BE2C (cell line): ENCODE measurements at regions not wholly inside any gene's neighbourhood (a gene's known extent, or its start where the extent isn't known, plus 50 kb on each side); places are given as distances from the start of the nearest gene placed in this dataset.
"Not testable (repeated sequence)": the region's sequence is repeated elsewhere in the genome, so short reads cannot be mapped to it uniquely, and the experiment has no call there.

Source experiments
- DNase-seq: peaks from one replicate; pipeline ENCODE4 v3.0.0-alpha.2; 2020
- H3K27me3 ChIP-seq: fragments of 250-450 bp; sonication (Bioruptor Pico); 2 replicates; pipeline ENCODE4 v1.5.1; 2020; ENCODE audit warnings: mild to moderate bottlenecking
- H3K36me3 ChIP-seq: fragments of 250-450 bp; sonication (Bioruptor Pico); 2 replicates; pipeline ENCODE4 v1.5.1; 2020; ENCODE audit warnings: mild to moderate bottlenecking
- H3K4me1 ChIP-seq: fragments of 250-450 bp; sonication (Bioruptor Pico); 2 replicates; pipeline ENCODE4 v1.5.1; 2020
- H3K4me3 ChIP-seq: 2 replicates; pipeline ENCODE4 v1.5.1; 2011; ENCODE audit warnings: low read depth, low read length
- H3K9me3 ChIP-seq: fragments of 250-450 bp; sonication (Bioruptor Pico); 2 replicates; pipeline ENCODE4 v1.5.1; 2020
- TF ChIP-seq, protein P1 (sequence below): IDR thresholded peaks from 2 replicates; pipeline ENCODE4 v1.5.1; 2012; ENCODE audit warnings: mild to moderate bottlenecking, low read depth, low read length

- no peak for DNase-seq
- H3K9me3 ChIP-seq, result no peaks in the 10 kb centered on the region
- H3K4me1 ChIP-seq, result no peaks in the 10 kb centered on the region
- H3K27me3 ChIP-seq, result no peaks in the 10 kb centered on the region
- no peaks in the 10 kb centered on the region for H3K36me3 ChIP-seq
- no peak overlapping the region for H3K4me3 ChIP-seq
- TF ChIP-seq, protein P1, sequence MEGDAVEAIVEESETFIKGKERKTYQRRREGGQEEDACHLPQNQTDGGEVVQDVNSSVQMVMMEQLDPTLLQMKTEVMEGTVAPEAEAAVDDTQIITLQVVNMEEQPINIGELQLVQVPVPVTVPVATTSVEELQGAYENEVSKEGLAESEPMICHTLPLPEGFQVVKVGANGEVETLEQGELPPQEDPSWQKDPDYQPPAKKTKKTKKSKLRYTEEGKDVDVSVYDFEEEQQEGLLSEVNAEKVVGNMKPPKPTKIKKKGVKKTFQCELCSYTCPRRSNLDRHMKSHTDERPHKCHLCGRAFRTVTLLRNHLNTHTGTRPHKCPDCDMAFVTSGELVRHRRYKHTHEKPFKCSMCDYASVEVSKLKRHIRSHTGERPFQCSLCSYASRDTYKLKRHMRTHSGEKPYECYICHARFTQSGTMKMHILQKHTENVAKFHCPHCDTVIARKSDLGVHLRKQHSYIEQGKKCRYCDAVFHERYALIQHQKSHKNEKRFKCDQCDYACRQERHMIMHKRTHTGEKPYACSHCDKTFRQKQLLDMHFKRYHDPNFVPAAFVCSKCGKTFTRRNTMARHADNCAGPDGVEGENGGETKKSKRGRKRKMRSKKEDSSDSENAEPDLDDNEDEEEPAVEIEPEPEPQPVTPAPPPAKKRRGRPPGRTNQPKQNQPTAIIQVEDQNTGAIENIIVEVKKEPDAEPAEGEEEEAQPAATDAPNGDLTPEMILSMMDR, result no peak
Measured at GRCh38 chr11:116345575-116345974, 427.2 kb downstream of the BUD13 start.

DNA sequence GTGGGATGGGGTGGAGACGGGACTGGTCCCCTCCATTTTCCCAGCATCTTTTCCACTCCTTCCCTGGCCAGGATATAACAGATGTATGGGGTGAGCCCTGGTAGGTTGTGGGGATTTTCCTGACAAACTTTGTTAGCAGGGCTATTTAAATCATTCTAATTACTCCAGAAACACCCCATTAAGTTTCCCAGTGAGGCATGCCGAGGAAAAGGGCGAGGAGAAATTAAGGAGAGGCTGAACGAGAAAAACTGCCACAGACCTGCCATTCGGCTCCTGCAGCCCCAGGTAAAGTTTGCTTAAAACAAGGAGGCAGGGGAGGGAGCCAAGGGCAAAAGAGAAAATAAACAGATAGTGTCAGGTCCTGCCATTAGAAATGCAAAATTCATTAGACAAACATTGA is 428.2 kb downstream of the BUD13 start:
- Histone ChIP-seq H3K27me3 (no peaks in the 10 kb centered on the region), H3K9me3 (no peaks in the 10 kb centered on the region), H3K36me3 (no peaks in the 10 kb centered on the region), H3K4me3 (no peak overlapping the region), H3K4me1 (no peaks in the 10 kb centered on the region)
- no peak for DNase-seq
- TF ChIP-seq, protein P1, result no peak

GRCh38 chr11:116343270-116343669 is 429.5 kb downstream of the BUD13 start:
- TF ChIP-seq, protein P1, result no peak
- no peaks in the 10 kb centered on the region for H3K9me3 ChIP-seq
- no peak for DNase-seq
- no peaks in the 10 kb centered on the region for H3K27me3 ChIP-seq
- H3K4me1 ChIP-seq, result no peaks in the 10 kb centered on the region
- no peak overlapping the region for H3K4me3 ChIP-seq
- no peaks in the 10 kb centered on the region for H3K36me3 ChIP-seq

DNA sequence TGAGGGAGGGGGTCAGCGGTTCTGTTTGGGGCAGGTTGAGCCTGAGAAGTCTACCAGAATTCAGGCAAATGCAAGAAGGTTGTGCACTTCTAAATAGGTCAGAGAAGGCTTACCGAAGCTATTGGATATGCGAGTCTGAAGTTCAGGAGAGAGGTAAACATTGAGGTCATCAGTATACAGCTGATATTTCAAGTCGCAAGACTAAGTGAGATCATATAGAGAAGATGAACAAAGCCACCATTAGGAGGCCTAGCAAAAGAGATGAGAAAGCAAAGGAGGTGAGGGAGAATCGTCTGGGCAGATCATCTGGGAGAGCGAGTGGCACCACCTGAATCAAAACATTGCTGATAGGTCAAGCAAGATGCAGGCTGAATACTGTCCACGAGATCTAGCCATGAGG is 430.6 kb downstream of the BUD13 start:
- no peak for DNase-seq
- TF ChIP-seq, protein P1, result no peak

GRCh38 chr11:116339306-116340098 is 433.3 kb downstream of the BUD13 start:
- no peaks in the 10 kb centered on the region for H3K9me3 ChIP-seq
- H3K36me3 ChIP-seq, result no peaks in the 10 kb centered on the region
- no peaks in the 10 kb centered on the region for H3K27me3 ChIP-seq
- DNase-seq, result no peak
- TF ChIP-seq, protein P1, result no peak
- H3K4me3 ChIP-seq, result no peak overlapping the region
- H3K4me1 ChIP-seq, result no peaks in the 10 kb centered on the region

More for the DNA sequence above, 430.6 kb downstream of the BUD13 start:
- no peak overlapping the region for H3K4me3 ChIP-seq
- H3K9me3 ChIP-seq, result no peaks in the 10 kb centered on the region
- H3K36me3 ChIP-seq, result no peaks in the 10 kb centered on the region
- H3K27me3 ChIP-seq, result no peaks in the 10 kb centered on the region
- no peaks in the 10 kb centered on the region for H3K4me1 ChIP-seq

DNA sequence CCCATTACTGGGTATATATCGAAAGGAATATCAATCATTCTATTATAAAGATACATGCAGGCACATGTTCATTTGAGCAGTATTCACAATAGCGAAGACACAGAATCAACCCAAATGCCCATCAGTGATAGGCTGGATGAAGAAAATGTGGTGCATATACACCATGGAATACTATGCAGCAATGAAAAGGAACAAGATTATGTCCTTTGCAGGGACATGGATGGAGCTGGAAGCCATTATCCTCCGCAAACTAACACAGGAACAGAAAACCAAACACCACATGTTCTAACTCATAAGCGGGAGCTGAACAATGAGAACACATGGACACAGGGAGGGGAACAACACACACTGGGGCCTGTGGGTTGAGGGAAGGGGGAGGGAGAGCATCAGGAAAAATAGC is 434.3 kb downstream of the BUD13 start:
- H3K27me3 ChIP-seq, H3K9me3 ChIP-seq, H3K4me3 ChIP-seq, H3K36me3 ChIP-seq, H3K4me1 ChIP-seq, DNase-seq: not testable (repeated sequence)

- DNase-seq, result no peak
- Histone ChIP-seq H3K4me3 (no peak overlapping the region), H3K36me3 (no peaks in the 10 kb centered on the region), H3K4me1 (peaks cover 4% of the 10 kb centered on the region), H3K9me3 (no peaks in the 10 kb centered on the region), H3K27me3 (no peaks in the 10 kb centered on the region)
- TF ChIP-seq, protein P1, result no peak
Measured at GRCh38 chr11:116336540-116336939, 436.2 kb downstream of the BUD13 start.
